ENCODE measurements at regions not wholly inside any gene's neighbourhood (a gene's known extent, or its start where the extent isn't known, plus 50 kb on each side); places are given as distances from the start of the nearest gene placed in this dataset.

GRCh38 chr4:148834804-148835631, 392.8 kb upstream of the NR3C2 start:
- DNase-seq (ENCODE audit: insufficient read length, low spot score, missing footprints), result peak; percentile 51
- Histone ChIP-seq H3K27ac (ENCODE audit: low read depth, low read length) (peak overlapping the region; percentile 64), H2AFZ (ENCODE audit: low read length) (peak overlapping the region; percentile 89), H3K9me3 (ENCODE audit: low read depth, low read length) (no peaks in the 10 kb centered on the region), H3K27me3 (ENCODE audit: insufficient read depth, low read length) (no peaks in the 10 kb centered on the region), H3K79me2 (ENCODE audit: insufficient read depth, low read length) (no peaks in the 10 kb centered on the region), H3K4me1 (ENCODE audit: insufficient read depth, low read length) (peaks cover 13% of the 10 kb centered on the region), H3K4me2 (ENCODE audit: insufficient read depth, low read length) (peak overlapping the region; percentile 26), H4K20me1 (ENCODE audit: insufficient read depth, low read length) (no peaks in the 10 kb centered on the region), H3K4me3 (ENCODE audit: insufficient read depth, low read length) (no peak overlapping the region), H3K36me3 (ENCODE audit: insufficient read depth, low read length) (no peaks in the 10 kb centered on the region)
- TF ChIP-seq, protein P1, sequence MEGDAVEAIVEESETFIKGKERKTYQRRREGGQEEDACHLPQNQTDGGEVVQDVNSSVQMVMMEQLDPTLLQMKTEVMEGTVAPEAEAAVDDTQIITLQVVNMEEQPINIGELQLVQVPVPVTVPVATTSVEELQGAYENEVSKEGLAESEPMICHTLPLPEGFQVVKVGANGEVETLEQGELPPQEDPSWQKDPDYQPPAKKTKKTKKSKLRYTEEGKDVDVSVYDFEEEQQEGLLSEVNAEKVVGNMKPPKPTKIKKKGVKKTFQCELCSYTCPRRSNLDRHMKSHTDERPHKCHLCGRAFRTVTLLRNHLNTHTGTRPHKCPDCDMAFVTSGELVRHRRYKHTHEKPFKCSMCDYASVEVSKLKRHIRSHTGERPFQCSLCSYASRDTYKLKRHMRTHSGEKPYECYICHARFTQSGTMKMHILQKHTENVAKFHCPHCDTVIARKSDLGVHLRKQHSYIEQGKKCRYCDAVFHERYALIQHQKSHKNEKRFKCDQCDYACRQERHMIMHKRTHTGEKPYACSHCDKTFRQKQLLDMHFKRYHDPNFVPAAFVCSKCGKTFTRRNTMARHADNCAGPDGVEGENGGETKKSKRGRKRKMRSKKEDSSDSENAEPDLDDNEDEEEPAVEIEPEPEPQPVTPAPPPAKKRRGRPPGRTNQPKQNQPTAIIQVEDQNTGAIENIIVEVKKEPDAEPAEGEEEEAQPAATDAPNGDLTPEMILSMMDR (IDR thresholded peaks at IDR 0.05; ENCODE audit: extremely low read depth, low read depth, low read length), result no peak

DNA sequence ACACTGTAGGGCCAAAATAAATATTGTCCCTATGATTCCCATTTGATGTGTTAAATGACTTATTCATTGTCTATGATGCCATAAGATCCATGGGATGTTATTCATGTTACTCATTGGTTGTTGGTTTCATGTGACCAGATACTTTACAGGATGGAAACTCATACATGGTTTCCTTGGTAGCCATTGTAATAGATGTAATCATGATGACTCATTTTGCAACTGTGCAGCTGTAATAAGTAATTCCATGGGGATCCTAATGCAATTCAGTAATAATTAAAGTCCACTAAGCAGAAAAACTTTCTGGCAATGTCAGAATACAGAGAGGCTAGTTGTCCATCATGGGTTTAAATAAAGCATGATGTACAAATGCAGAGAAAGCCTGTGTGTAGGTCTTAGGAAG, 389.7 kb upstream of the NR3C2 start:
- Histone ChIP-seq H3K36me3 (ENCODE audit: insufficient read depth, low read length) (no peaks in the 10 kb centered on the region), H3K27ac (ENCODE audit: low read depth, low read length) (peak overlapping the region; percentile 16), H3K4me2 (ENCODE audit: insufficient read depth, low read length) (no peak overlapping the region), H3K4me1 (ENCODE audit: insufficient read depth, low read length) (peaks cover 13% of the 10 kb centered on the region), H3K9me3 (ENCODE audit: low read depth, low read length) (no peaks in the 10 kb centered on the region), H2AFZ (ENCODE audit: low read length) (no peak overlapping the region), H3K79me2 (ENCODE audit: insufficient read depth, low read length) (no peaks in the 10 kb centered on the region), H3K27me3 (ENCODE audit: insufficient read depth, low read length) (no peaks in the 10 kb centered on the region), H4K20me1 (ENCODE audit: insufficient read depth, low read length) (no peaks in the 10 kb centered on the region), H3K4me3 (ENCODE audit: insufficient read depth, low read length) (no peak overlapping the region)
- DNase-seq (ENCODE audit: insufficient read length, low spot score, missing footprints), result peak; percentile 73
- TF ChIP-seq, protein P1 (IDR thresholded peaks at IDR 0.05; ENCODE audit: extremely low read depth, low read depth, low read length), result no peak

DNA sequence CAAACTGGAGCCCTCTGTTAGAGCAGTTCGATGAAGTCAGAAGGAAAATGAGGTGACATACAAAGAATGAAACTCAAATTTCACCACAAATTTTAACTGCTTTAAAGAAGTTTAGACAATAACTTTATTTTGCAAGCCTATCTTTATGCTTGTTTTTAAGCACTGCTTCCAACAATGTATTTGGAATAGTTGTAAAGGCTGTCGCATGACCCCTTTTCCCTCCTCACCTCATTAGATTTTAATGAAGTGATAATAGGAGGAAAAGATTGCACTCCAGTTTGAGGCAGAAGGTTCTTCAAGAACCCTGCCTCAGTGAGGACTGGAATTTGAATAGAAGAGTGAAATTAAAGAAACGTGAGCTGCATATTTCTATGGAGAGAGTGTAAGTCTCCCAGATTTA, 386.1 kb upstream of the NR3C2 start:
- Histone ChIP-seq H3K4me2 (ENCODE audit: insufficient read depth, low read length) (no peak overlapping the region), H3K27me3 (ENCODE audit: insufficient read depth, low read length) (no peaks in the 10 kb centered on the region), H3K36me3 (ENCODE audit: insufficient read depth, low read length) (no peaks in the 10 kb centered on the region), H2AFZ (ENCODE audit: low read length) (no peak overlapping the region), H3K27ac (ENCODE audit: low read depth, low read length) (no peak overlapping the region), H3K4me1 (ENCODE audit: insufficient read depth, low read length) (peaks cover 6% of the 10 kb centered on the region), H3K4me3 (ENCODE audit: insufficient read depth, low read length) (no peak overlapping the region), H4K20me1 (ENCODE audit: insufficient read depth, low read length) (no peaks in the 10 kb centered on the region), H3K9me3 (ENCODE audit: low read depth, low read length) (no peaks in the 10 kb centered on the region), H3K79me2 (ENCODE audit: insufficient read depth, low read length) (no peaks in the 10 kb centered on the region)
- peak; percentile 3 for DNase-seq (ENCODE audit: insufficient read length, low spot score, missing footprints)
- TF ChIP-seq, protein P1 (IDR thresholded peaks at IDR 0.05; ENCODE audit: extremely low read depth, low read depth, low read length), result no peak

GRCh38 chr4:148827781-148828180, 385.6 kb upstream of the NR3C2 start:
- H3K79me2 ChIP-seq (ENCODE audit: insufficient read depth, low read length), result no peaks in the 10 kb centered on the region
- no peak for DNase-seq (ENCODE audit: insufficient read length, low spot score, missing footprints)
- H2AFZ ChIP-seq (ENCODE audit: low read length), result no peak overlapping the region

More at GRCh38 chr4:148827781-148828180, 385.6 kb upstream of the NR3C2 start:
- Histone ChIP-seq H3K4me1 (ENCODE audit: insufficient read depth, low read length) (peaks cover 6% of the 10 kb centered on the region), H4K20me1 (ENCODE audit: insufficient read depth, low read length) (no peaks in the 10 kb centered on the region), H3K27ac (ENCODE audit: low read depth, low read length) (no peak overlapping the region), H3K4me3 (ENCODE audit: insufficient read depth, low read length) (no peak overlapping the region), H3K4me2 (ENCODE audit: insufficient read depth, low read length) (no peak overlapping the region), H3K27me3 (ENCODE audit: insufficient read depth, low read length) (no peaks in the 10 kb centered on the region), H3K36me3 (ENCODE audit: insufficient read depth, low read length) (no peaks in the 10 kb centered on the region), H3K9me3 (ENCODE audit: low read depth, low read length) (no peaks in the 10 kb centered on the region)
- TF ChIP-seq, protein P1 (IDR thresholded peaks at IDR 0.05; ENCODE audit: extremely low read depth, low read depth, low read length), result no peak
